CD14-positive monocyte (primary cell): ENCODE measurements at regions not wholly inside any gene's neighbourhood (a gene's known extent, or its start where the extent isn't known, plus 50 kb on each side); places are given as distances from the start of the nearest gene placed in this dataset.
A peak's percentile ranks its signal among the peaks of the same experiment; 100 is the strongest.

Experiments
- DNase-seq, 3 donors: peaks; one replicate each; pipeline ENCODE4 v3.0.0-alpha.2; 2011 to 2022
- H2AFZ ChIP-seq: 2 replicates; pipeline ENCODE4 v1.6.0; 2012; ENCODE audit warnings: mild to moderate bottlenecking, low read depth, low read length, inconsistent platforms; ENCODE audit not compliant: insufficient read depth, poor library complexity, severe bottlenecking
- H3K27ac ChIP-seq, 2 donors: 1 replicate in 1 of 2; 2 replicates in 1 of 2; pipeline ENCODE4 v1.5.1; 2012 to 2013; ENCODE audit warnings: low read length in 2 of 2, control low read depth in 1 of 2, inconsistent platforms in 1 of 2, low read depth in 1 of 2, mild to moderate bottlenecking in 1 of 2
- H3K27me3 ChIP-seq, 2 donors: one replicate each; pipeline versions ENCODE4 v1.6.0 to v1.6.1; 2011 to 2013; ENCODE audit warnings: low read length in 2 of 2; ENCODE audit not compliant: control insufficient read depth in 2 of 2, insufficient read depth in 2 of 2
- H3K36me3 ChIP-seq, 2 donors: replicated peaks in 1 of 2; 1 replicate in 1 of 2; 2 replicates in 1 of 2; pipeline versions ENCODE4 v1.5.1 to v1.6.1; 2012 to 2013; ENCODE audit warnings: low read length in 2 of 2, control low read depth in 1 of 2, inconsistent platforms in 1 of 2, mild to moderate bottlenecking in 1 of 2; ENCODE audit not compliant: insufficient read depth in 2 of 2, control insufficient read depth in 1 of 2
- H3K4me1 ChIP-seq, 2 donors: 1 replicate in 1 of 2; 2 replicates in 1 of 2; pipeline versions ENCODE4 v1.5.1 to v1.6.1; 2012 to 2013; ENCODE audit warnings: low read length in 2 of 2, control low read depth in 1 of 2, inconsistent platforms in 1 of 2, mild to moderate bottlenecking in 1 of 2, moderate library complexity in 1 of 2; ENCODE audit not compliant: insufficient read depth in 2 of 2, control insufficient read depth in 1 of 2
- H3K4me2 ChIP-seq: replicated peaks from 2 replicates; pipeline ENCODE3; 2012; ENCODE audit warnings: low read length, moderate library complexity, mild to moderate bottlenecking; ENCODE audit not compliant: poor library complexity, severe bottlenecking; ENCODE audit errors: extremely low read depth
- H3K4me3 ChIP-seq, 3 experiments: fragments of 200-600 bp in 1 of 3; sonication (generic) in 1 of 3; replicated peaks in 1 of 3; 1 replicate in 2 of 3; 2 replicates in 1 of 3; pipeline ENCODE4 v1.5.1; 2011 to 2013; ENCODE audit warnings: low read length in 3 of 3, mild to moderate bottlenecking in 3 of 3, control low read depth in 2 of 3, low read depth in 2 of 3, inconsistent platforms in 1 of 3, moderate library complexity in 1 of 3
- H3K79me2 ChIP-seq: 2 replicates; pipeline ENCODE4 v1.6.0; 2012; ENCODE audit warnings: mild to moderate bottlenecking, control low read depth, inconsistent platforms, low read length, moderate library complexity; ENCODE audit not compliant: insufficient read depth
- H3K9ac ChIP-seq: 2 replicates; pipeline ENCODE4 v1.6.0; 2017; ENCODE audit warnings: low read length, mild to moderate bottlenecking; ENCODE audit not compliant: insufficient read depth, poor library complexity, severe bottlenecking
- H3K9me3 ChIP-seq, 2 donors: replicated peaks in 1 of 2; 1 replicate in 1 of 2; 2 replicates in 1 of 2; pipeline versions ENCODE4 v1.5.1 to v1.6.1; 2012 to 2013; ENCODE audit warnings: low read length in 2 of 2, control low read depth in 1 of 2; ENCODE audit not compliant: control insufficient read depth in 1 of 2, insufficient read depth in 1 of 2
- H4K20me1 ChIP-seq: 2 replicates; pipeline ENCODE4 v1.6.0; 2012; ENCODE audit warnings: mild to moderate bottlenecking, low read length, control low read depth, moderate library complexity; ENCODE audit not compliant: insufficient read depth
- H3K27ac Mint-ChIP-seq, 7 donors: one replicate each; pipeline ENCODE4 v1.8.0; 2020; ENCODE audit warnings: mild to moderate bottlenecking in 7 of 7, mixed read lengths in 7 of 7, moderate library complexity in 6 of 7, inconsistent platforms in 2 of 7
- H3K27me3 Mint-ChIP-seq, 3 donors: one replicate each; pipeline ENCODE4 v1.8.0; 2021 to 2022; ENCODE audit warnings: low read depth in 3 of 3, mild to moderate bottlenecking in 3 of 3, mixed read lengths in 3 of 3, moderate library complexity in 3 of 3, inconsistent platforms in 1 of 3
- H3K36me3 Mint-ChIP-seq, 2 donors: one replicate each; pipeline ENCODE4 v1.8.0; 2020; ENCODE audit warnings: mixed read lengths in 2 of 2, inconsistent platforms in 1 of 2, mild to moderate bottlenecking in 1 of 2
- H3K4me1 Mint-ChIP-seq: one replicate; pipeline ENCODE4 v1.8.0; 2020; ENCODE audit warnings: mild to moderate bottlenecking, mixed read lengths
- H3K4me3 Mint-ChIP-seq, 2 donors: one replicate each; pipeline ENCODE4 v1.8.0; 2020; ENCODE audit warnings: mild to moderate bottlenecking in 2 of 2, mixed read lengths in 2 of 2, moderate library complexity in 1 of 2
- H3K9me3 Mint-ChIP-seq, 7 donors: one replicate each; pipeline ENCODE4 v1.8.0; 2020 to 2022; ENCODE audit warnings: mixed read lengths in 7 of 7, mild to moderate bottlenecking in 6 of 7, moderate library complexity in 6 of 7, inconsistent platforms in 2 of 7
- CTCF ChIP-seq: fragments of 200-600 bp; IDR thresholded peaks from one replicate; pipeline ENCODE4 v1.8.0; 2022; ENCODE audit warnings: antibody characterized with exemption, mild to moderate bottlenecking
- WGBS: methylation state at CpG from one replicate; pipeline ENCODE4 v1.1.5; 2013; ENCODE audit warnings: missing lambda C conversion rate; ENCODE audit not compliant: insufficient coverage; 5-methylcytosine and 5-hydroxymethylcytosine counted together
- intact Hi-C, 2 donors: fragments of 100-400 bp; cut with micrococcal nuclease; formaldehyde crosslinking; loops; one replicate each; pipeline versions ENCODE4 v1.15.0 to v1.15.1; 2023

DNA sequence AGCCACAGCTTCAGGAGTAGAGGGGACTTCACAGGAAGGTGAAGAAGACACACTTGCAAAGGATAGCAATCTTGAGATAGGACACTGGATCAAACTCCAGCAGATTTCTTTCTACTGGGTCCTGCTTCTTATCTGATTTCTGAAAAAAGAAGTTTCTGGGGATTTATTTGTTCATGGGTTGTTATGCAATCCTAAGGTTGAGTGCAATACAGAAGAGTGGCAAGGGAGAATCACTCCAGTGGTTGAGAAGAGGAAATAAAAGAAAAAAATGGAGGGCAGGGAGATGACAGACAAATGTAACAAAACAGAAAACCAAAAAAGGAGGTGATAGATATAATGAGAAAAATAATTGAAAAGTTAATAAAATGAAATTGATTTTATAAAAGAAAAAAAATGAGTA is 858.3 kb downstream of the TUSC7 start:
- peak overlapping the region in 1 of 2 donors; percentile 60 for H3K27ac ChIP-seq
- peaks cover 1 to 6% (median 4%) of the 10 kb centered on the region in 3 donors for H3K27me3 Mint-ChIP-seq
- peaks cover 0 to 5% (median 2%) of the 10 kb centered on the region in 7 donors for H3K9me3 Mint-ChIP-seq
- H4K20me1 ChIP-seq: no peaks in the 10 kb centered on the region
- H3K27ac Mint-ChIP-seq: peak overlapping the region in 6 of 7 donors; percentile 3 to 64 (median 32)
- no peak overlapping the region for H3K9ac ChIP-seq
- peaks cover 15 to 18% of the 10 kb centered on the region in 2 donors for H3K4me1 ChIP-seq
- no peak for TF ChIP-seq CTCF
- intact Hi-C loops: no loop called here
- peak overlapping the region; percentile 3 for H3K4me2 ChIP-seq
- no peaks in the 10 kb centered on the region for H3K79me2 ChIP-seq
- peak overlapping the region in 1 of 2 donors; percentile 18 for H3K4me3 Mint-ChIP-seq
- H3K4me1 Mint-ChIP-seq: peaks cover 21% of the 10 kb centered on the region
- H3K36me3 ChIP-seq: no peaks in the 10 kb centered on the region
- H3K9me3 ChIP-seq: no peaks in the 10 kb centered on the region
- H3K4me3 ChIP-seq: peak overlapping the region in 1 of 3 experiments; percentile 6
- no peaks in the 10 kb centered on the region for H3K36me3 Mint-ChIP-seq
- H2AFZ ChIP-seq: no peak overlapping the region
- H3K27me3 ChIP-seq: no peaks in the 10 kb centered on the region
- DNase-seq: peak; percentile 14 to 21 (median 18)

DNA sequence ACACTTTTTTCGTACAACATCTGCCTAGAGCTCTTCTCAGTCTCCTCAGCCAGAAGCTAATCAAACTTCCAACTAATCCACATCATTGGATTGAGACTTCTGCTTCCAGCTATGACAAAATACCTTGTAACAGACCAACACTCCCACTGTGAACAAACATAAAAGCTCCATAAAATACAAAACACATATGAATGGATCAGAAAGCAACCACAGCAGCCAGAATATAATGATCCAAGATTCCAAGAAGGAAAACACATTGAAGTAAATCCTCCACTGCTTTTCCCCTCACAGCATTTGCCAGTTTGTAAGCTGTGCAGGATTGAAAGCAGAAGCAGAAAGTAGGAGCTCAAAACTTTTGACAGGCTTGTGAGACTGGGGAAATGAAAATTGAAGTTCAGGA is 863.2 kb downstream of the TUSC7 start:
- no peak for DNase-seq
- 83% methylated on average over 1 of the region's 1 CpG for WGBS
- H3K9ac ChIP-seq: no peak overlapping the region
- no peak overlapping the region for H2AFZ ChIP-seq
- intact Hi-C loops: no loop called here
- TF ChIP-seq CTCF: no peak
- Mint-ChIP-seq H3K4me3 (no peak overlapping the region), H3K4me1 (peaks cover 10% of the 10 kb centered on the region), H3K27ac (no peak overlapping the region), H3K36me3 (no peaks in the 10 kb centered on the region), H3K27me3 (peaks cover 3 to 5% (median 3%) of the 10 kb centered on the region in 3 donors), H3K9me3 (peaks cover 2 to 12% (median 10%) of the 10 kb centered on the region in 7 donors)
- no peaks in the 10 kb centered on the region for H3K9me3 ChIP-seq
- no peak overlapping the region for H3K27ac ChIP-seq
- no peak overlapping the region for H3K4me2 ChIP-seq
- no peaks in the 10 kb centered on the region for H3K79me2 ChIP-seq
- H3K4me3 ChIP-seq: no peak overlapping the region
- no peaks in the 10 kb centered on the region for H3K27me3 ChIP-seq
- H3K4me1 ChIP-seq: peaks cover 2% of the 10 kb centered on the region in 2 donors
- no peaks in the 10 kb centered on the region for H3K36me3 ChIP-seq
- no peaks in the 10 kb centered on the region for H4K20me1 ChIP-seq
